ENCODE measurements at regions not wholly inside any gene's neighbourhood (a gene's known extent, or its start where the extent isn't known, plus 50 kb on each side); places are given as distances from the start of the nearest gene placed in this dataset.

DNA sequence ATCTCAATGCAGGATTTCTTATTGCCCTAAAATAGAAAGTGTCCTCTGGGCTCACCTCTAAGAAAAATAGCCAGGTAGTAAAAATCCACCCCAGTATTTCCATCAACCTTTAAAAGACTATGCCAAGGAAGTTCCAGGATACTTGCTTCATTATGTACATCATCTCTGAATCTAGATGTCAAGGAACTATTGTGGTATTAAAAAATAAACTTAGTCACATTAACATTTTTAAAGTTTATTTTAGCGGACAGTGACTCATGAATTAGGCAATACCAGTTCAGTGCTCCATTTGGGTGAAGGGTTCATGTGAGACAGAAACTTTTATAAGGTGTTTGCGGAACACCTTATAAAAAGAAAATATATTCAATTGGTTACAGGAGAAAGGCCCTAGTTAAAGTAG is 209.2 kb downstream of the ADAM29 start:
- no peak for DNase-seq

DNA sequence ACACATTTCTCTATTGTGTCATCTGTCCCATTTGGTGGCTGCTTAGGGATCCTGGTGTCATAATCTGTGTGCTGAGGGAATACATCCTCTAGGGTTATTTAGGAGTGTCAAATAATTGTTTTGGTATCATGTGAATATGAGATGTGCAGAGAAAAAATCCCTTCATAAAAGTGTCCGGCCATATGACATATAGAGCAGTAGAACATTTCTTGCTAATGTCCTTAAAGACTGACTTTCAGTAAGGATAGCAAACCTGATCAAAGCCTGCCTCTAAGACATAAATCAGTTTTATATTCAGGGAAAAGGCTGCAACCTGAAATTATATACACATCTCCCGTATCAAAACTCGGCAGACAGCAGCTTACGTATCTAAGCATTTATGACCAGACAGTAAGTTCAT is 211.6 kb downstream of the ADAM29 start:
- no peak for DNase-seq

DNA sequence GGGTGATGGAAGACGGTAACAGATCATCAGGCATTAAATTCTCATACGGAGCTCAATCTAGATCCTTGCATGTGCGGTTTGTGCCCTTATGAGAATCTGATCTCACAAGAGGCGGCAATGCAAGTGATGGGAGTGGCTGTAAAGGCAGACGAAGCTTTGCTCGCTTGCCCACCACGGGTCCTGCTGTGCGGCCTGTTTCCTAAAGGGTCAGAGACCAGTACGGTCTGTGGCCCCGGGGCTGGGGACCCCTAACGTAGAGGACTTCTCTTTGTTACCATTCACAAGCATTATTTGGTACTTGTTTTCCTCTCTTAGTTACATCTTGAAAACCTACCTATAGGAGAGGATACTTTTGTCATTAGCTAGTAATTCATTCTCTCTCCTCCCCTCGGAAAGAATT is 221.0 kb downstream of the ADAM29 start:
- no peak for DNase-seq

DNA sequence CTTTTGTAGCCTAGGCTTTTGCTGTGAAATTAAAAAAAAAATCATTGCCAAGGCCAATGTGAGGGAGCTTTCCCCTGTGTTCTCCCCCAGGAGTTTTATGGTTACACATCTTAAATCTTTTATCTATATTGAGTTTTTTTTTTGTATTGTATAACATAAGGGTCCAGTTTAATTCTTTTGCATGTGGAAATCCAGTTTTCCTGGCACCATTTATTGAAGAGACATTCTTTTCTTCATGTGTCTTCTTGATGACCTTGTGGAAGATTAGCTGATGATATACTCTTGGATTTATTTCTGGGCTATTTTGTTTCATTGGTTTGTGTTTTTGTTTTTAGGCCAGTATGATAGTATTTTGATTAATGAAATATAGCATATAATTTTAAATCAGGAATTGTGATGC is 225.0 kb downstream of the ADAM29 start:
- no peak for DNase-seq

DNA sequence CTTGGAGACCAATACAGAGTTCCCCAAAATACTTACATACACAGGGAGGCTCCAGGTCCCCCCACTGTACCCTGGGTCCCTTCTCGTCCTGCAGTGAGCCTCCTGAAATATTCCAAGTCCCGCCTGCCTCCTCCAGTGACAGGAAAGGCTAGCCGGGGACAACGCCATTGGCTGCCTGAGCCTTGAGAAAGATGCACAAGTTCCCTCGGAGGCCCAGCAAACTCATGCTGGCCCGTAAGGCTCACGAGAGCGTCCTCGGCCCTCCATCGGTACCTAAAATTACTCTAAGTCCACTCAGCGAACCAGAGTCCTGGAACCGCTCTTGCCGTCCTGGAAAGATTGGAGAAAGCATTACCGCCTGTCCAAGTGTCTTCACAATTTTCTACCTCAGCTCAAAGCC is 228.6 kb downstream of the ADAM29 start:
- DNase-seq = no peak

DNA sequence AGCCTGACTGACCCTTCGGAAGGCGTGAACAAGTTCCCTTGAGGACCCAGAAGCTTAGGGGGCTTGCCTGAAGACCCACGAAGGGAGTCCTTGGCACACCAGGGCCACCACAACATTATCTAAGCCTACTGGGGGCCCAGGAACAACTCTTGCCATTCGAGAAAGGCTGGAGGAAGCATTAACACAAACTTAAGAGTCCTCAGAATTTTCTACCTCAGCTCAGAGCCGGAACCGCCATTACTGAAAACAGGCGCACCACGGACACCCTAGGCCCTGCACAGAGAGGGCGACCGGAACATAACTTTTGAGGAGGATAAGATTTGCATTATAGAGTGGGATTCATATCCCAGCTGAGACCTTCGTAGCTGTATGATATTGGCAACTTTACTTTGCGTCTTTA is 229.1 kb downstream of the ADAM29 start:
- no peak for DNase-seq

DNA sequence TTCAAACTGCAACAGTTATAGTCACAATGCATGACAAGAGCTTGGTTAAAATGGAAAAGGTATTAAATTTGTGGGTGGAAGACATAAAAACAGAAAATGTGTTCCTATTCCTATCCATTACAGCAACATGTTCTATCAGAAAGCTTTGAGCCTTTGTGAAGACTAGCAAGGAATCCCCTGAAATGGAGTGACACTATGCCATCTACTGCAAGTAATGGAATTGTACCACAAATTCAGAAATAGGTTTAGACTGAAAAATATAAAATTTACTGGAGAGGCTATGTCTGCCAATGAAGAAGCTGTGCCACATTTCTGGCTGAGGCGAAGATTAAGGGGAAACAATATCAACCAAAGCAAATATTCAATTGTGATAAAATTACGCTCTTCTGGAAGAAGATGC is 247.9 kb downstream of the ADAM29 start:
- no peak for DNase-seq

DNA sequence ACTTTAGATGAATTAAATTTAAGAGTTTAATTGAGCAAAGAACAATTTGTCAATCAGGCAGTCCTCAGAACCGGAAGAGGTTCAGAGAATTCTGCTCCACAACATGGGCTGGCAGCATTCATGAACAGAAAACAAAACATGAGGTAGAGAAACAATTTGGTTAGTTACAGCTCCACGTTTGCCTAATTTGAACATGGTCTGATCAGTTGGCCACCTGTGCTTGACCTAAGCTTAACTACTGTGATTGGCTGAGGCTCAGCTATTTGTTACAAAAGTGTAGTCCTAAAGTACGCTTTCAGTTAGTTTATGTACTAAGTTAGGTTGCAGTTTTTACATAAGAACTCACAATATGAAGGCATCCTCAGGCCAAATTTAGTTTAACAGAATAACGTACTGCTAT is 258.6 kb downstream of the ADAM29 start:
- no peak for DNase-seq

DNA sequence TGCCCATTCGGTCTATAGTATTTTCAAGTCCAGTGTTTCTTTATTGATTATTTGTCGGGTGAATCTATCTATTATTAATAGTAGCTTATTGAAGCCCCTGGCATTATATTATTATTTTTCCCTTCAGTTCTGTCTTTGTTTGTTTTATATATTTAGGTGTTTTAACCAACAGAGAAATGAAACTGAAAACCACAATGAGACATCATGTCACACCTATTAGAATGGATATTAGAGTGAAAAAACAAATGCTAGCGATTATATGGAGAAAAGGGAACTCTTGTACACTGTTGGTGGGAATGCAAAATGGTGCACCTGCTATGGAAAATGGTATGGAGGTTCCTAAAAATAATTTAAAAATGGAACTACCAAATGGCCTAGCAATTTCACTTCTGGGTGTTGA is 272.5 kb downstream of the ADAM29 start:
- DNase-seq = no peak

DNA sequence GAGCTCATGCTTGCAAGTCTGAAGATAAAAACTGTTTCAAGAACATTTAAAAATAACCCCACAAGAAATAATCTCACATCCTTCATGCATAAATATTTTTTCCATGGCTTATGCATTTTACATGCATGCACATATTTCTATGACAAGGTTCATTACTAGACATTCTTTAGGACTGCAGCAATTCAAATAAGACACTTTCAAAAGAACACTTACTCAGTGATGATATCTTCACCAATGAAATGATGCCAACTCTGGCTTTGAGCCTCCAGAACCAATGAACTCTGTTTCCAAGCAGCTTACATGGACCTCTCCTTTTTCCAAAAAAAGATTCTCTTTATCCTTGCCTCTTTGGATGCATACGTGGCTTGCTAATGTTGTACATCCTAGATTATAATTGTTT is 279.9 kb downstream of the ADAM29 start:
- DNase-seq = no peak

DNA sequence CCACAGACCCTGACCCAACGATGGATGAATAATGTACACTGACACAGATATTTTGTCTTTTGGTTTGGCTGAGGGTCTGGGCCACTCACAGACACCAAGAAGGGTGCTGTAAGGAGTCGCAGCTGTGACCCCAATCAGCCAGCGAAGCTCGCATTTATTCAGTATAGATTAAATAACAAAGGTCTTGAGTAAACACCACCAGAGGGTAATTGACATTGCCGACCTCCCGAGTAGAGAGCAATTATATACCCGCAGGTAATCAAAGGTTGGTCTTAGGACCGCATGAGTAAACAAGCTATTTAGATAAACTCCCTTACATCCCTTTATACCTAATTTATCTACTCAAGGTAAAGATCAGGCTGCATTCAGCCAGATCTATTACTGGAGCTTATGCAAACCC is 297.1 kb downstream of the ADAM29 start:
- no peak for DNase-seq

DNA sequence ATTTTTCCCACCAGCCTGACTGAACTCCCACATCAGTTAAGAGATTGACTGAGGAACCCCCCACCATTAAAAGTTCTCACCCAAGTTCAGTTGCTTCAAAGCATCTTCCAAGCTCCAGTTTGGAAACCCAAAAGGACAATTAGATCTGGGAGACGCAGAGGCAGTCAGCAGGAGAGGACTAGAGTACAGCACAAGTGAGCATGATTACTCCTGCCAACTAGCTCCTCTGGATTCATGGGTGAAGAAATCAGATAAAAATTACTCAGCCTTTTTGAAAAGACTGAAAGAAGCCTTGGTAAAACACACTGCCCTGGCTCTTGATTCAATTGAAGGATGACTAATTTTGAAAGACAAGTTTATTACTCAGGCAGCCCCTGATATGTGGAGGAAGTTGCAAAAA is 297.5 kb downstream of the ADAM29 start:
- DNase-seq = no peak

DNA sequence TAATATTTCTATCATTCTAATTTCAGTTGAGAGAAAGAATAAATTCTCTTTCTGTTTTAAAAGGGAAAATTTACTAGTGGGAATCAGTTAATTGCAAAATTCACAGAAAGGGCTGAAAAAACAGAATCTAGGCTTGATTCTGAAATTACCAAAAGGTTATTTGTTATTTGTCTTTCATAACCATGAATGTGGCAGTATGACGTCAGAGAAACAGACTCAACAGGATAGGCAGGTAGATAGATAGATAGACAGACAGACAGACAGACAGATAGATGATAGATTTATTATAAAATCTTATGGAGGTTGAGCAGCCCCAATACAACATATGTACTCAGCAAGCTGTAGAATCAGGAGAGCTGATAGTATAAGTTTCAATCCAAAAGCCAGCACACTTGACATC is 311.0 kb downstream of the ADAM29 start:
- DNase-seq = no peak

DNA sequence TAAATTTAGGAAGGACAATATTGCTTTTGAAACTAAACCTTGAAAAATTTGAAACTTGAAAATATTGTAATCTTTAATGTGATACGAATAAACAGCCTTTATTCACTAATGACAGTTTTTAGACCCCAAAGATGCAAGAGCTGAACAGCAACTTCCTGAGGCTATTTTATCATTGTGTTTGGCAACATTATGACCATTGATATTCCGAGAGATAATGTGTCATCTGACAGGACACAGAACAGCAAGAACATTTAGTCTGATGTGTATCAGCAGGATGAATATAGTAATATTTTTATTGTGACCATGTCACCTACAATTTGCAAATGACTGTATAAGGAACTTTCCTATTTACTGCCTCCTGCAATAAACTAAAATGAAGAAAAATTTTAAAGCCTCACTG is 316.0 kb downstream of the ADAM29 start:
- DNase-seq = no peak

DNA sequence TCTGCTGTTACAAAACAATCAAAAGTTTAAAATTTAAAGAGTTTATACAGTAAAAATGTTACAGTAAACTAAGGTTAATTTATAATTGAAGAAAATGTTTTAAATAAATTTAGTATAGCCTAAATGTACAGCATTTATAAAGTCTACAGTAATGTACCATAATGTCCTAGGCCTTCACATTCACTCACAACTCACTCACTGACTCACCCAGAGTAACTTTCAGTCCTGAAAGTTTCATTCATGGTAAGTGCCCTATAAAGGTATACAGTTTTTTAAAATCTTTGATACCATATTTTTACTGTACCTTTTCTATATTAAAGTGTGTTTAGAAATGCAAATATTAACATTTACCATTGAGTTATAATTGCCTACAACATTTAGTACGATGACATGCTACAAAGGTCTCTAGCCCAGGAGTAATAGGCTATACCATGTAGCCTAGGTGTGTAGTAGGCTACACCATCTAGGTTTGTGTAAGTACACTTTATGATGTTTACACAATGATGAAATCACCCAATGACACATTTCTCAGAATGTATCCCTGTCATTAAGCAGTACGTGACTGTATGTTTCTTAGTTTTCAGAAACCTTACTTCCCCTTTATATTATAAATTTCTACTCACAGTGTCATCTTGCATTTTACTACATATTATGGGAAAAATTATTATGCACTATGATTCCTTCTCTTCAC is 320.8 kb downstream of the ADAM29 start:
- DNase-seq = no peak

DNA sequence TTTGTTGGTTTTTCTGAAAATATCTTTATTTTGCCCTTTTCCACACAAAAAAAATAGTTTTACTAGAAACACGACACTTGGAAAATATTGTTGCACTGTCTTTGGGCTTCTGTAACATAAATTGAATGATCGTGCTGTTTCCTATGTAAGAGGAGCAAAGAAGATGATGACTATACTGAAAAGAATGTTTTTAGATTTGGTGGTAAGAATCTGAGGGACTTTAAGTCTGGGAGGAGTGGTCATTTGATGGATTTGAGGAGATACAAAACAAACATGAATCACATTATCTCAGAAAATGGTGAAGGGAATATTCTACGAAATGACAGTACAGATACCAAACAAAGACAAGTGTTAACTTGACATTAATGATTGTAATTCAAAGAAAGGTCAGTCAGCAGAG is 328.8 kb downstream of the ADAM29 start:
- no peak for DNase-seq

DNA sequence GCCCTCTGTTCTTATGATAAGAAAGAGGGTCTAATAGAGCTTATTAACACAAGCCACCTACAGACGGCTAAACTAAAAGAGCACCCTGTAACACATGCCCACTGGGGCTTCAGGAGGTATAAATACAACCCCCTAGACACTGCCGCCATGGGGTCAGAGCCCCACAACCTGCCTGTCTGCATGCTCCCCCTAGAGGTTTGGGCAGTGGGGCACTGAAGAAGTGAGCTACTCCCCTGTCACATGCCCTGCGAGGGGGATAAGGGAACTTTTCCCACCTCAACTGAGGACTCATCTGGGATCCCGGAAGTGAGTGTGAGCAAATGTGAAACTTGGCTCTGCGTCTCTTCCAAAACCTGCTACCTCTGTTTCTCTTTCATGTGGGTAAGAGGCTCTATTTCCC is 334.5 kb downstream of the ADAM29 start:
- DNase-seq = no peak

DNA sequence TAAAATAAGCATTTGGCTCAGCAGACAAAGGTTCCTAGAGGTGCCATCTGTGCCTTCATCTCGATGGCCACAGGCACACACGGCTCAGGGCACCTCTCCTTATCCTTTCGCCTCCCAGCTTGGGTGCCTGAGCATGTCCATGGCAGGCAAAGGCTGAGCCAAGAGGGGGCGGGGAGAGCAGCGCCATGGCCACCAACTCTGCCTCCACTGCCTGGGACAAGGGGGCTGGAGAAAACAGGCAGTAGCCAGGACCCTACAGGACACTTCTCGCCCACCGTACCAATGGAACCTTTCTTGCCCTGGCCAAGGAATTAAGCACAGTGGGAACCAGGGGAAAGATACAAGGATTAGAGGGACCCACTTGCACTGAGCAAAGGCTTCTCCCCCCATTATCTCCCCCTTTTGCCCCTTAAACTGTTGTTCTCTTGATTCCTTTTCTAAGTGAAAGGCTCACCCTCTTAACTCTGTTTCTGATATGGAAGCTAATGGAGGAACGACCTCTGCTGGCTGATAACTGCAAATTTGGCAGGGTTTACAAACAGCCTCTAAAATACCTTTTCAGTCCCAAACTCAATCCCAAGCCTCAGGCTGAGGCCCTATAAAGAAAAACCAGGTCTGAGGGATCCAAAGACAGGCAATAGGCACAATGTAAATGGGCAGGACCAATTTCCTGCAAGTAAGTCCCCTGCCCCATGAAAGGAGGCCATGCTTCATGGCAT is 335.2 kb downstream of the ADAM29 start:
- no peak for DNase-seq

DNA sequence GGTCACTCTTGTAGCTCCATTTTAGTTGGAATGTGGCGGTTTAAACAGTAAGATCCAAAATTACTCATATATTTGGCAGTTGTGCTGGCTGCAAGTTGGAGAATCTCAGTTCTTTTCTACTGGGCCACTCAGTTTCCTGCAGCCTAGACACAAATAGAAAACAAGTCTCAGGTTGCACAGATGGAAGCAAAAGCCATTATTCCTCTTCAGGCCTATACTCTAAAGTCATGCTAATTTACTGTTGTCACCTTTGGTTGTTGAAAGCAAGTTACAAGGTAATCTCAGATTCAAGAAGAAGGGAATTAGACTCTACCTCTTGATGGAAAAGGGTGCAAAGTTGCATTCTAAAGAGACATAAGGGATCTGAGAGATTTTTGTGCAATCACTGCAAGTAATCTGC is 345.4 kb downstream of the ADAM29 start:
- no peak for DNase-seq

DNA sequence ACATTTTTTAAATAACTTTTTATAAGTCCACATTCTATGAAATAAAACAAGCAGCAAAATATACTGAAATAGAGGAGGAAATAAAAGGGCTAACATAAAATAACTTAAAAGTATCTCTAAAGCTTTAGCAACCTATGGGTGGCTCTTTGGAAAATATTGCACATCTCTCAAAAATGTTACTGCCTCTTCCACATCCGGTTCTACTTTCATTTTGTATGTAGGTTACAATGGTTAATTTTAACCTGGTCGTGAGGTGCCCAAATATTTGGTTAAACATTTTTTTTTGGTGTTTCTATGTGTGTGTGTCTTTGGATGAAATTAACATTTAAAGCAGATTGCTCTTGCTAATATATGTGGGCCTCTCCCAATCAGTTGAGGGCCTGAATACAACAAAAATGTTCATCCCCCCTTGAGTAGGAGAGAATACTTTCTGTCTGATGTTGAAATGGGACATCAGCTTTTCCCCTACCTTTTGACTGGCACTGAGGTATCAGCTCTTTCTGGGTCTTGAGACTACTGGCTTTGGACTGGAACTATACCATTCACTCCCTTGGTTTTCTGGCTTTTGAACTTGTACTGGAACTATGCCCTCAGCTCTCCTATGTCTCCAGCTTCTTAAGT is 353.0 kb downstream of the ADAM29 start:
- no peak for DNase-seq

DNA sequence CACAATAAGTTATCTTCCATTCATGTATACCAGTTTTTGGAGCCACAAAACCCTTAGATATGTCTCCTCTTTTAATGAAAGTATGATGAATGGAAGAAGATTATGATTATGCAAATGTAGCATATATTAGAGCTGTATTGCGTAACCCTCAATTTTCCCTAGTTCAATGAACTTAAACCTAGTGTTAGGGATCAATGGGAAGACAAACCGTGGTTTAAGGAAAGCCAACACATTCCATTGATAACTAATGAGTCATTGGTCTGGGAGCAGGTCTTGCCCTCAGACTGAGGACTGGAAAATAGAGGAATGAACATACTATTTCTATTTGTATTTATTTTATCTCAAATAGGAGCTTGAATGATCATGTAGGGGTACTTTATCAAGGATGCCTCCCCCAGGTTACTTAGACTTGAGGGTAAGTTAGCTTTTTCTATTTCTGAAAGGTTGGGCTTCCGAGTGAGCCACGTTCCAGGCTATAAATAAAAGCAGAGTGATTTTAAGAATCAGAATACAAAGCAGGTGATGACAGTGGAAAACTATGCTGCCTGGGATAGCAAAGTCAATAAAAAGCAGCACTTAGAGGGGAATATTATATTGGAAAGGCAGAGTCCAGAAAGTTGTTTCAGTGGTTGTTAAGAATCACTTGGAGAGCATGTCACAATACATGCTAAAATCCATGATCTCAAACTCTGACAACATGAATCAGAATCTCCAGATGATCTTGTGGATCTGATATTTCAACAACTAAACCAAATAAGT is 356.0 kb downstream of the ADAM29 start:
- no peak for DNase-seq

DNA sequence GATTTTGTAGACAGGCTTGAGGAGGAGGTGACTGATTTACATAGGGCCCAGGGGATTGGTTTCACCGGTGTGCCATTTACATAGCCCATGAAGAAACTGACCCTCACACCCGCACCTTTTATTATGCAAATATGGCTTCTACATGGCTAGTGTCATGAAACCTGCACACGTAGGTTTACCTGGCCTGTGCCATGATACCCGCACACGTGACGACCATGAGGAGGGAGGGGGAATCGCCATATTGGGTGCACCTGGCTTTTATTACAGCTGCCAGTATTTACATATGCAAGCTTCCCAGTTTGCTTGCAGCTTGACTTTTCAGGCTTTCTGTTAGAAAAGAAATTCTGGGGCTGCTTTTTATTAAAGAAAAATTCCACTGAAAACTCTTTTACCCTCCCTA is 359.7 kb downstream of the ADAM29 start:
- no peak for DNase-seq

DNA sequence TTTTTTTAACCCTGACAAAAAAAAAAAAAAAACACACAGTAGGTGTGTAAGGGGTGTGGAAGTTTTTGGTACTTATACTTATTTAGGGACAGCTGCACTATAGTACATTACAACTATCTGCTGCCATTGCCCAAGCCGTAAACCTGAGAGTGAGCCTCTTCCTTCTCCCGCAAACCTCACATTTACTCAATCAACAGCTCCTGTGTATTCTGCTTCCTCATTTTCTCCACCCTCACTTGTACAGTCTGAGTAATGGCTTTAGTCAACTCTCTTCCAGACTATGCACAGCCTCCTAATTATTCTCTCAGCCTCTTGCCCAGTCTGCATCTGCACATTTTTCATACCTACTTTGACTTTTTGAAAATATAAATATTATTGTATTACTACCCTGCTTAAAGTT is 362.0 kb downstream of the ADAM29 start:
- no peak for DNase-seq

DNA sequence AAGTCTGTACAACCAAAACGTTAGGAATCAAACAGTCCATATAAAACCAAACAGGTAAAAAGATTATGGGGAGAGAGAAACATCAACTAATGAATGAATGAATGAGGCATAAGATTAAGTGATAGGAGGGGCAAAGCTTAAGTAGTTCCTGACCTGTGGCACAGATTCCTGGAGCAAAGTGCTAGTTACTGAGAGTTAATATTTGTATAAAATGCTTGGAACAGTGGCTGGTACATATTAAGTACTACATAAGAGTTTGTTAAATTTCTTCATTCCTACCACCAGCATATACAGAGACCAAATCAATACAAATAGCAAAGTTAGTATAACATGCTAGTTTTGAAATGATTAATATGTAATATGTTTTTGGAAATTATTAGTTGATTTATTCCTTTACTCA is 363.7 kb downstream of the ADAM29 start:
- DNase-seq = no peak

Measured in hindlimb muscle (tissue), 1 donor.